ENCODE measurements at regions not wholly inside any gene's neighbourhood (a gene's known extent, or its start where the extent isn't known, plus 50 kb on each side); places are given as distances from the start of the nearest gene placed in this dataset.

- no peak overlapping the region for H2BK12ac ChIP-seq (ENCODE audit: low read depth, low read length)
- no peak for TF ChIP-seq RBBP5 (IDR thresholded peaks at IDR 0.05; ENCODE audit: borderline replicate concordance, low read depth, low read length)
- TF ChIP-seq SUZ12 (IDR thresholded peaks at IDR 0.05; ENCODE audit: low read length): no peak
- TF ChIP-seq PHF8 (conservative IDR thresholded peaks at IDR 0.05; ENCODE audit: low read depth, low read length): no peak
- no peak for TF ChIP-seq SIX5 (IDR thresholded peaks at IDR 0.05; ENCODE audit: low read depth, low read length)
- TF ChIP-seq RAD21 (IDR thresholded peaks at IDR 0.05 in 1 of 2, conservative IDR thresholded peaks at IDR 0.05 in 1 of 2; ENCODE audit: low read depth in 2 of 2, low read length in 2 of 2): no peak
- no peak for TF ChIP-seq EP300 (IDR thresholded peaks at IDR 0.05; ENCODE audit: borderline replicate concordance in 1 of 2, low read depth in 2 of 2, low read length in 2 of 2)
- no peak for TF ChIP-seq KDM1A (IDR thresholded peaks at IDR 0.05; ENCODE audit: borderline replicate concordance, low read length)
- no peak for TF ChIP-seq CEBPB (IDR thresholded peaks at IDR 0.05; ENCODE audit: low read depth, low read length)
- TF ChIP-seq KDM5A (IDR thresholded peaks at IDR 0.05; ENCODE audit: low read length): no peak
- TF ChIP-seq SAP30 (IDR thresholded peaks at IDR 0.05; ENCODE audit: insufficient read depth, insufficient replicate concordance, low read length): no peak
- no peak for TF ChIP-seq RXRA (IDR thresholded peaks at IDR 0.05; ENCODE audit: insufficient read depth, low read depth, low read length)
- no peak for TF ChIP-seq E2F6 (IDR thresholded peaks at IDR 0.05)
- TF ChIP-seq RNF2 (IDR thresholded peaks at IDR 0.05; ENCODE audit: borderline replicate concordance, low read depth, low read length, missing control alignments, poor library complexity, severe bottlenecking): no peak
Observed at GRCh38 chr9:113776194-113776593, 99.9 kb upstream of the ZNF618 start.

More at GRCh38 chr9:113776194-113776593, 99.9 kb upstream of the ZNF618 start:
- FAIRE-seq: no peak
- Histone ChIP-seq H3K9ac (replicated peaks in 1 of 4; ENCODE audit: extremely low read depth in 1 of 4, low read depth in 3 of 4, low read length in 3 of 4) (no peak overlapping the region), H3K27ac (ENCODE audit: low read depth, low read length) (no peak overlapping the region), H2AK5ac (ENCODE audit: low read depth, low read length) (no peak overlapping the region), H2BK5ac (ENCODE audit: low read depth, low read length) (no peak overlapping the region), H4K5ac (ENCODE audit: insufficient read length, low read depth, low read length) (no peak overlapping the region), H4K91ac (replicated peaks; ENCODE audit: insufficient read length, low read length) (no peak overlapping the region), H3K23me2 (ENCODE audit: low read depth, low read length) (no peaks in the 10 kb centered on the region), H4K8ac (ENCODE audit: extremely low read depth, insufficient read depth, low read length) (no peak overlapping the region), H3K79me1 (ENCODE audit: low read depth, low read length) (no peaks in the 10 kb centered on the region), H3K27me3 (replicated peaks in 1 of 4; ENCODE audit: control insufficient read depth in 3 of 4, extremely low read depth in 1 of 4, insufficient read depth in 3 of 4, low read length in 3 of 4) (no peaks in the 10 kb centered on the region), H3K14ac (ENCODE audit: insufficient read length) (no peak overlapping the region), H4K20me1 (replicated peaks in 1 of 2; ENCODE audit: control insufficient read depth in 1 of 2, insufficient read depth in 2 of 2, low read length in 2 of 2) (no peaks in the 10 kb centered on the region), H3K18ac (ENCODE audit: extremely low read depth, low read length) (no peak overlapping the region), H3K79me2 (ENCODE audit: control insufficient read depth in 1 of 2, insufficient read depth in 2 of 2, low read length in 2 of 2) (no peaks in the 10 kb centered on the region), H3K4me2 (ENCODE audit: insufficient read depth in 1 of 2, low read depth in 2 of 2, low read length in 2 of 2) (no peak overlapping the region), H3K4ac (replicated peaks; ENCODE audit: insufficient read length, low read depth, low read length) (no peak overlapping the region), H2BK120ac (replicated peaks; ENCODE audit: low read depth, low read length) (no peak overlapping the region), H2BK20ac (ENCODE audit: low read length) (no peak overlapping the region), H3K23ac (ENCODE audit: insufficient read length) (no peak overlapping the region), H3K36me3 (ENCODE audit: control insufficient read depth in 2 of 4, insufficient read depth in 4 of 4, low read length in 3 of 4) (no peaks in the 10 kb centered on the region), H3K9me3 (ENCODE audit: insufficient read depth in 2 of 2, low read depth in 1 of 2, low read length in 1 of 2) (no peaks in the 10 kb centered on the region), H2BK15ac (ENCODE audit: low read length) (no peak overlapping the region), H3K56ac (replicated peaks; ENCODE audit: insufficient read length, low read depth, low read length) (no peak overlapping the region), H3K4me3 (ENCODE audit: extremely low read depth in 1 of 4, insufficient read depth in 2 of 4, low read depth in 3 of 4, low read length in 4 of 4) (no peak overlapping the region), H3K4me1 (replicated peaks in 1 of 4; ENCODE audit: control insufficient read depth in 3 of 4, insufficient read depth in 4 of 4, low read length in 3 of 4) (no peaks in the 10 kb centered on the region; a peak in 1 of 7 replicates), H2AFZ (ENCODE audit: low read length) (no peak overlapping the region)
- CTCF ChIA-PET (ENCODE audit: partially characterized antibody): interaction anchor here (0.6 to 2.5 kb wide), 4 partner anchors 10 to 39 kb away, joined by 3 to 5 read pairs (median 4); no protein-coding TSS in a partner anchor
- POLR2A ChIA-PET (ENCODE audit: partially characterized antibody): no interaction called here
- 79% methylated on average over 3 of the region's 3 CpGs; no CpG with 5 or more reads in 1 of the 2 experiments for WGBS, 2 experiments (ENCODE audit: extremely low coverage in 1 of 2, insufficient coverage in 1 of 2, insufficient read length in 1 of 2, insufficient replicate concordance in 2 of 2, low coverage in 1 of 2, low lambda C conversion rate in 2 of 2, missing lambda C conversion rate in 1 of 2)
- DNase-seq (ENCODE audit: low read depth in 1 of 2, low spot score in 2 of 2): peak in 1 of 2 experiments; percentile 2
